SK-N-MC (cell line): ENCODE measurements at regions not wholly inside any gene's neighbourhood (a gene's known extent, or its start where the extent isn't known, plus 50 kb on each side); places are given as distances from the start of the nearest gene placed in this dataset.

Source experiments
- EZH2 ChIP-seq: fragments of 200-600 bp; sonication (generic); IDR thresholded peaks from one replicate; pipeline ENCODE4 v1.6.1; 2017; ENCODE audit warnings: antibody characterized with exemption
- POLR2AphosphoS5 ChIP-seq: IDR thresholded peaks from 2 replicates; pipeline ENCODE4 v1.6.1; 2012; ENCODE audit warnings: mild to moderate bottlenecking, low read depth, low read length, borderline replicate concordance

DNA sequence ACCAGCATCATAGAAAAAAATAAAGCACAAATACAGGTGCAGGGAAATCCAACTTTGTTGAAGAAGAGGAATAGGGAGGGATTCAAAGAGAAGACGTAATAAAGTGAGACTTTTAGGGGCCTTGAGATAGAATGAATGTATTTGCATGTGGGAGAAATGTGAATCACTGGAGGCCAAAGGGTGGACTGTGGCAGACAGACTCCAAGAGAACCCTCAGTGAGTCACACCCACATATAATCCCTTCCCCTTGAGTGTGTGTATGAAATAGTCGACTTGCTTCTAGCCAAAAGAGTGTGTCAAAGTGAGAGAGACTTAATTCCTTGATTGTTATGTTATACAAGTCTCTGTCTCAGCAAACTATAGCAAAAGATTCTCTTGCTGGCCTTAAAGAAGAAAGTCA, 101.3 kb upstream of the GHITM start:
- no peak for TF ChIP-seq EZH2
- TF ChIP-seq POLR2AphosphoS5, result no peak
